HepG2 (cell line): ENCODE measurements at regions not wholly inside any gene's neighbourhood (a gene's known extent, or its start where the extent isn't known, plus 50 kb on each side); places are given as distances from the start of the nearest gene placed in this dataset.

Experiments
- ATF4 ChIP-seq, 2 experiments: fragments of 450-650 bp in 1 of 2; sonication (generic) in 1 of 2; formaldehyde crosslinking; IDR thresholded peaks; 2 replicates each; pipeline versions ENCODE4 v1.5.0 to v1.8.0; 2020 to 2022; ENCODE audit warnings: mild to moderate bottlenecking in 1 of 2, missing genetic modification reagents in 1 of 2
- FOXC1 ChIP-seq: sonication (generic); formaldehyde crosslinking; IDR thresholded peaks from 2 replicates; pipeline ENCODE4 v1.8.0; 2022; ENCODE audit warnings: mild to moderate bottlenecking, missing genetic modification reagents, borderline replicate concordance
- IKZF4 ChIP-seq: sonication (generic); formaldehyde crosslinking; IDR thresholded peaks from 2 replicates; pipeline ENCODE4 v1.5.1; 2020; ENCODE audit warnings: borderline replicate concordance, mild to moderate bottlenecking, low read depth, missing genetic modification reagents; ENCODE audit errors: not compliant biosample characterization
- MIER3 ChIP-seq: IDR thresholded peaks from 2 replicates; pipeline ENCODE4 v1.6.1; 2016; ENCODE audit warnings: missing compliant biosample characterization, borderline replicate concordance
- RXRB ChIP-seq: IDR thresholded peaks from 2 replicates; pipeline ENCODE4 v1.6.1; 2016; ENCODE audit warnings: borderline replicate concordance, missing genetic modification reagents, missing compliant biosample characterization
- SP1 ChIP-seq, 2 experiments: fragments of 450-650 bp in 1 of 2; sonication (generic) in 1 of 2; formaldehyde crosslinking in 1 of 2; IDR thresholded peaks; 2 replicates each; pipeline versions ENCODE4 v1.4.0 to v1.6.1; 2016 to 2020; ENCODE audit warnings: missing genetic modification reagents in 1 of 2
- TFAP4 ChIP-seq: sonication (generic); IDR thresholded peaks from 2 replicates; pipeline ENCODE4 v1.6.1; 2016; ENCODE audit warnings: low read depth, borderline replicate concordance
- ZFYVE20 ChIP-seq: sonication (generic); formaldehyde crosslinking; IDR thresholded peaks from 2 replicates; pipeline ENCODE4 v1.8.0; 2023; ENCODE audit warnings: low read depth, mild to moderate bottlenecking, moderate library complexity, missing genetic modification reagents, borderline replicate concordance
- ZHX2 ChIP-seq, 2 experiments: sonication (generic) in 1 of 2; formaldehyde crosslinking in 1 of 2; IDR thresholded peaks; 2 replicates each; pipeline versions ENCODE4 v1.6.1 to v1.9.0; 2014 to 2022; ENCODE audit warnings: antibody characterized with exemption in 1 of 2, borderline replicate concordance in 1 of 2, inconsistent platforms in 1 of 2, low read depth in 1 of 2, missing genetic modification reagents in 1 of 2
- ZNF501 ChIP-seq: sonication (generic); formaldehyde crosslinking; IDR thresholded peaks from 2 replicates; pipeline ENCODE4 v1.5.1; 2020; ENCODE audit warnings: mild to moderate bottlenecking, moderate library complexity, missing genetic modification reagents
- ZNF740 ChIP-seq: sonication (generic); formaldehyde crosslinking; IDR thresholded peaks from 2 replicates; pipeline ENCODE4 v1.4.0; 2020; ENCODE audit warnings: missing genetic modification reagents
- ZNF777 ChIP-seq: sonication (generic); formaldehyde crosslinking; IDR thresholded peaks from 2 replicates; pipeline ENCODE4 v1.4.0; 2020; ENCODE audit warnings: missing genetic modification reagents
- TF ChIP-seq, protein P1 (sequence below): IDR thresholded peaks from 2 replicates; pipeline ENCODE4 v1.6.1; 2012; ENCODE audit warnings: inconsistent platforms

DNA sequence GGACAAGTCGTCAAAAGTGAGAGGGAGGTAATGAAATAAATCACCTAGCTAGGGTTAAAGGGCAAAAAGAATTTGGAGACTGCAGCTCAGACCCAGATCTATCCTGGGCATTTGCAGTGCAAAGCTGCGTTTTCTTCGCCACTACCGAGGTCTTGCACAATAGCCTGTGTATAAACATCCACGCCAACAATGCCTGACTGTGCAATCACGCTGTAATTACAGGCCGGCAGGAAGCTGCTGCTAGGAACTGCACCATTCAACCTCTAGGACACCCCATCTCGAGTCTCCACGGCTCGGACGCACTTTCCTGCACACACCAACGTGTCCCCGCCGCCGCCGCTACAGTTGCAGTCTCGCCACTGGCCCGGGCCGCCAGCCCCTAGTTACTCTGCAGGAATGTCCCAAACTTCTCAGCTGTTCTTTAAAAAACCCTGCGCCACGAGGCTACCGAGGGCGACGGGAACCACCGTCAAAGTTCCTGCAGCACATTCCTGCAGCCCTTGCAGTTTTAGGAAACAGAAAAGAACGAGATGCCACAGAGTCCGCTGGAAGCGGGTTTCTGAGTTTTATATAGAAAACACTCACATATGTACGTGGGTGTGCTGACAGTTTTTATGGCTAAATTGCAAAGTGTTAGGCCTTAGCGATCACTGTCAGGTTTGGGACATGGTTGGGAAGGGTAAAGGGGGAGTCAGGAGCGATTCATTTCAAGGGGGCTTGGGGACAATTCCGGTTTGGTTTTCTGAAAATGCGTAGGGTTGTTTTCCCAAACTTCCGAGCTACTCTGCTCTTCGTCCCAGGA, 65.6 kb upstream of the PTGR2 start (continued):
- no peak for TF ChIP-seq ZNF740 (CRISPR knock-in tag)
- 0 out of 2 replicates have a peak, but pooled peaks have one; percentile 23 for TF ChIP-seq ZFYVE20 (CRISPR knock-in tag)
- peak; percentile 73; the same call in 1 of the 2 replicates for TF ChIP-seq FOXC1
- TF ChIP-seq MIER3 (CRISPR knock-in tag), result peak; percentile 47; the same call in 1 of the 2 replicates
- TF ChIP-seq SP1 (IDR thresholded peaks at IDR 0.05), result no peak
- peak; percentile 25; the same call in 1 of the 2 replicates for TF ChIP-seq SP1 (CRISPR knock-in tag; IDR thresholded peaks at IDR 0.05)
- peak in 1 of 2 experiments; percentile 95; a peak in 2 of 4 replicates for TF ChIP-seq ATF4 (CRISPR knock-in tag; IDR thresholded peaks at IDR 0.05)
- TF ChIP-seq TFAP4, result peak; percentile 63; the same call in 1 of the 2 replicates
- peak; percentile 93 for TF ChIP-seq ZNF501 (CRISPR knock-in tag)
- peak; percentile 66 for TF ChIP-seq RXRB (CRISPR knock-in tag)
- TF ChIP-seq ZHX2 (IDR thresholded peaks at IDR 0.05; ENCODE audit: low read depth), result peak; percentile 55; the same call in 1 of the 2 replicates
- no peak for TF ChIP-seq ZHX2 (CRISPR knock-in tag; IDR thresholded peaks at IDR 0.05; ENCODE audit: borderline replicate concordance)
- TF ChIP-seq ZNF777, result no peak; the same call in 1 of the 2 replicates
- no peak for TF ChIP-seq IKZF4
- TF ChIP-seq, protein P1, sequence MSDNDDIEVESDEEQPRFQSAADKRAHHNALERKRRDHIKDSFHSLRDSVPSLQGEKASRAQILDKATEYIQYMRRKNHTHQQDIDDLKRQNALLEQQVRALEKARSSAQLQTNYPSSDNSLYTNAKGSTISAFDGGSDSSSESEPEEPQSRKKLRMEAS, result peak; percentile 89
